Activated T-cell treated with anti-CD3 and anti-CD28 coated beads, Interleukin-2, amount 50 U/mL, for 72 hours (primary cell): ENCODE measurements at regions not wholly inside any gene's neighbourhood (a gene's known extent, or its start where the extent isn't known, plus 50 kb on each side); places are given as distances from the start of the nearest gene placed in this dataset.

ENCODE experiments used
- ATAC-seq, 2 donors: fragments of 150-1000 bp; cut with Tn5 transposase; replicated peaks in 1 of 2; 2 replicates each; pipeline ENCODE4 v1.10.0; 2021; ENCODE audit warnings: moderate library complexity in 2 of 2, mild to moderate bottlenecking in 1 of 2
- DNase-seq, 2 donors: peaks; one replicate each; pipeline ENCODE4 v3.0.0; 2021 to 2022; ENCODE audit warnings: mixed read lengths in 1 of 2
- H3K27ac Mint-ChIP-seq: one replicate; pipeline ENCODE4 v1.8.0; 2022; ENCODE audit warnings: mild to moderate bottlenecking, moderate library complexity, mixed read lengths
- H3K27me3 Mint-ChIP-seq: one replicate; pipeline ENCODE4 v1.8.0; 2022; ENCODE audit warnings: low read depth, mixed read lengths
- H3K36me3 Mint-ChIP-seq, 2 donors: one replicate each; pipeline ENCODE4 v1.8.0; 2022; ENCODE audit warnings: mixed read lengths in 2 of 2, mild to moderate bottlenecking in 1 of 2; ENCODE audit not compliant: insufficient read depth in 2 of 2
- H3K4me1 Mint-ChIP-seq: one replicate; pipeline ENCODE4 v1.8.0; 2022; ENCODE audit warnings: low read depth, mixed read lengths
- H3K4me3 Mint-ChIP-seq, 2 donors: one replicate each; pipeline ENCODE4 v1.8.0; 2022; ENCODE audit warnings: mild to moderate bottlenecking in 2 of 2, mixed read lengths in 2 of 2, moderate library complexity in 2 of 2
- H3K9me3 Mint-ChIP-seq, 2 donors: one replicate each; pipeline ENCODE4 v1.8.0; 2022; ENCODE audit warnings: mixed read lengths in 2 of 2

DNA sequence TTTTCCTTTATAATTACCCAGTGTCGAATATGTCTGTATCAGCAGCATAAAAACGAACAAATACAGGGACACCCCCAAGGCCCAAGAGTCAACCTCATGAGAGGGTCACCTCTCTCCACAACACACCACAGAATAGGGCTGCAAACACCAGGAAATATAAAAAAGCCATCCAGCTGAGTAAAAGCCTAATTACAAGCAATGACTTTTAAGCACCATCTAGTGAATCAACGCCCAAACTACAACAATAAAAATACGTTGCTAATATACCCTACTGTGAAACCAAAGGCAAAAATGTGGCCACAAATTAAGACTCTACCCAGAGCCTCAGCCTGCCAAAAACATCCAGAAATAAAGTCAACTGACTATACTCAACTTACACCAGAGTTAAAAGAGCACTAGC lies 817.9 kb upstream of the NEGR1 start:
- no peak overlapping the region for H3K27ac Mint-ChIP-seq
- DNase-seq (no peak), ATAC-seq (no peak)
- no peak overlapping the region for H3K4me3 Mint-ChIP-seq
- peaks cover 2 to 14% of the 10 kb centered on the region in 2 donors for H3K9me3 Mint-ChIP-seq
- no peaks in the 10 kb centered on the region for H3K27me3 Mint-ChIP-seq
- H3K4me1 Mint-ChIP-seq = no peaks in the 10 kb centered on the region
- H3K36me3 Mint-ChIP-seq = peaks cover 2 to 3% of the 10 kb centered on the region in 2 donors

- H3K9me3 Mint-ChIP-seq = peaks cover 4 to 10% of the 10 kb centered on the region in 2 donors
- no peak for DNase-seq
- H3K27ac Mint-ChIP-seq = no peak overlapping the region
- no peaks in the 10 kb centered on the region for H3K27me3 Mint-ChIP-seq
- no peak overlapping the region for H3K4me3 Mint-ChIP-seq
- peaks cover 0 to 1% of the 10 kb centered on the region in 2 donors for H3K36me3 Mint-ChIP-seq
- no peaks in the 10 kb centered on the region for H3K4me1 Mint-ChIP-seq
- ATAC-seq = no peak
These were observed 815.6 kb upstream of the NEGR1 start for GRCh38 chr1:73097917-73098316.

DNA sequence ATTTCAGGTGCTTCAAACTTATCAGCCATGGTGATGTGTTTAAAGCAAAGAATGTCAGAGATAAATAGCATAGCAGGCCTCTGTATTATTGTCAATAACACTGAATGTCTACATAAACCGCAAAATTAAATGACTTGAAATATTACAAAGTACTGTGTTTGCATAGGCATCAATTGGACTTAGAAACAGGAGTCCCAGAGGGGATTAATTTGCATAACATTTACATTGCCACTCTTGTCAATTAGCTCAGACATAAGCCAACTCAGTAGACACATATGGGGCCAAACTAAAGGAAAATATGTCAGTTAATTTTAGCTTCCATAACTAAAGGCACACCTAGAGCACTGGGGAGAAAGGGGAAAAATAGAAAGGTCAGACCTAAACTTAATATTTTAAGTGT lies 814.5 kb upstream of the NEGR1 start:
- DNase-seq (no peak), ATAC-seq (no peak)
- Mint-ChIP-seq H3K27me3 (no peaks in the 10 kb centered on the region), H3K36me3 (peaks cover 0 to 1% of the 10 kb centered on the region in 2 donors), H3K27ac (no peak overlapping the region), H3K9me3 (peaks cover 7% of the 10 kb centered on the region in 2 donors), H3K4me1 (no peaks in the 10 kb centered on the region), H3K4me3 (no peak overlapping the region)

DNA sequence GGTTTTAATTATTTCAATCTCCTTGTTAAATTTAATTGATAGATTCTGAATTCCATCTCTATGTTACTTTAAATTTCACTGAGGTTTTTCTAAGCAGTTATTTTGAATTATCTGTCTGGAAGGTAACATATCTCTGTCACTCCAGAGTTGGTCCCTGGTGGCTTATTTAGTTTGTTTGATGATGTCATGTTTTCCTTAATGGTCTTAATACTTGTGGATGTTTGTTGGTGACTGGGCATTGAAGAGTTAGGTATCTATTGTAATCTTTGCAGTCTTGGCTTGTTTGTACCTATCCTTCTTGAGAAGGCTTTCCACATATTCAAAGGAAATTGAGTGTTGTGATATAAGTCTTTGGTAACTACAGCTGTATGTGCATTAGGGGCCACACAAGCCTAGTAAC lies 810.0 kb upstream of the NEGR1 start:
- Mint-ChIP-seq H3K27me3 (no peaks in the 10 kb centered on the region), H3K4me3 (no peak overlapping the region), H3K36me3 (no peaks in the 10 kb centered on the region), H3K27ac (no peak overlapping the region), H3K9me3 (peaks cover 8 to 18% of the 10 kb centered on the region in 2 donors), H3K4me1 (no peaks in the 10 kb centered on the region)
- ATAC-seq (no peak), DNase-seq (no peak)

- Mint-ChIP-seq H3K27ac (no peak overlapping the region), H3K27me3 (no peaks in the 10 kb centered on the region), H3K4me1 (no peaks in the 10 kb centered on the region), H3K36me3 (peaks cover 2% of the 10 kb centered on the region in 2 donors), H3K4me3 (no peak overlapping the region), H3K9me3 (peaks cover 2 to 6% of the 10 kb centered on the region in 2 donors)
- ATAC-seq = no peak
- no peak for DNase-seq
These were observed 784.5 kb upstream of the NEGR1 start for GRCh38 chr1:73066866-73067265.

GRCh38 chr1:73065339-73066041 lies 783.2 kb upstream of the NEGR1 start:
- Mint-ChIP-seq H3K27me3 (no peaks in the 10 kb centered on the region), H3K27ac (no peak overlapping the region), H3K36me3 (no peaks in the 10 kb centered on the region), H3K4me1 (no peaks in the 10 kb centered on the region), H3K4me3 (no peak overlapping the region), H3K9me3 (peaks cover 6 to 9% of the 10 kb centered on the region in 2 donors)
- ATAC-seq (no peak), DNase-seq (no peak)

DNA sequence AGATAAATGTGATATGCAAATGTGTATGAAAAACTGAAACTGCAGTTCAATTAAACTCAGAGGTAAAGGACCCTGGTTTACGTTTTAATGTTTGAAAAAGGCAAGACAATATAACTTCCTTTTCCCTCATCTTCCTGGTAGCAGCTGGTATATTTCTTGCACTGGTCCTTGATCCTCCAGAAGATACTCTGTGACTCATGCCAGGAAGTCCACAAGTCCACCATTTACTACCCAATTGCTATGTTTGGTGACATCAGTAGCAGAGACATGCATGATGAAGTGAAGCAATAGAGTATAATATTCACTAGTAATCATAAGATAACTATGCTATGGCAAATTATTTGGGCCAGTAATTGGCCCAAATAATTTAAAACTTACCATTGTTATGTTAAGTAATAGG lies 774.5 kb upstream of the NEGR1 start:
- Mint-ChIP-seq H3K27ac (no peak overlapping the region), H3K27me3 (no peaks in the 10 kb centered on the region), H3K4me3 (no peak overlapping the region), H3K36me3 (no peaks in the 10 kb centered on the region), H3K4me1 (no peaks in the 10 kb centered on the region), H3K9me3 (peaks cover 4 to 10% of the 10 kb centered on the region in 2 donors)
- no peak for DNase-seq
- no peak for ATAC-seq

GRCh38 chr1:73044241-73045036 lies 762.1 kb upstream of the NEGR1 start:
- DNase-seq = no peak
- no peak for ATAC-seq
- H3K36me3 Mint-ChIP-seq = no peaks in the 10 kb centered on the region
- peaks cover 5 to 7% of the 10 kb centered on the region in 2 donors for H3K9me3 Mint-ChIP-seq
- no peaks in the 10 kb centered on the region for H3K27me3 Mint-ChIP-seq
- no peak overlapping the region for H3K27ac Mint-ChIP-seq
- no peak overlapping the region for H3K4me3 Mint-ChIP-seq
- no peaks in the 10 kb centered on the region for H3K4me1 Mint-ChIP-seq

DNA sequence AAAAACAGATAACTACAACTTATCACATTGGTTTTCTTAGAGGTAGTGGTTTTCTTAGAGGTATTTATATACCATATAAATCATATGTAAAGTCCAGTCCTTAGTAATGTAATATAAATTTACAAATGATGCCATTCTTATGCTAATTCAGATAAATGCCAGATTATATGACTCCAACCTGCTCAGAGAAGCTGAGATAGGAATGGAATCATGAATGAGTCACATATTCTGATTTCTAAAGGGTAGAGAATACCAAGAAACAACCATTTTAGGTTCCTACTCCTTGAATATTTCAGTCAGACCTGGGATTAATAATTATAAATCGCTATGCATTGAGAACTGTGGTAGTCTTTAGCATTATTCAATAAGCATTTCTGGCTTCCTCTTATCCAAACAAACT lies 760.1 kb upstream of the NEGR1 start:
- Mint-ChIP-seq H3K36me3 (no peaks in the 10 kb centered on the region), H3K27ac (no peak overlapping the region), H3K4me3 (no peak overlapping the region), H3K27me3 (no peaks in the 10 kb centered on the region), H3K9me3 (peaks cover 6 to 9% of the 10 kb centered on the region in 2 donors), H3K4me1 (no peaks in the 10 kb centered on the region)
- DNase-seq = no peak
- no peak for ATAC-seq

- Mint-ChIP-seq H3K9me3 (peaks cover 6 to 7% of the 10 kb centered on the region in 2 donors), H3K36me3 (no peaks in the 10 kb centered on the region), H3K27me3 (no peaks in the 10 kb centered on the region), H3K4me3 (no peak overlapping the region), H3K27ac (no peak overlapping the region), H3K4me1 (no peaks in the 10 kb centered on the region)
- ATAC-seq (no peak), DNase-seq (no peak)
These were observed 758.5 kb upstream of the NEGR1 start for GRCh38 chr1:73040811-73041210.

GRCh38 chr1:73034271-73034670 lies 751.9 kb upstream of the NEGR1 start:
- no peak overlapping the region for H3K4me3 Mint-ChIP-seq
- H3K4me1 Mint-ChIP-seq = no peaks in the 10 kb centered on the region
- H3K9me3 Mint-ChIP-seq = peaks cover 4 to 6% of the 10 kb centered on the region in 2 donors
- ATAC-seq (no peak), DNase-seq (no peak)
- H3K36me3 Mint-ChIP-seq = no peaks in the 10 kb centered on the region
- H3K27ac Mint-ChIP-seq = no peak overlapping the region
- H3K27me3 Mint-ChIP-seq = no peaks in the 10 kb centered on the region

GRCh38 chr1:73033640-73034039 lies 751.3 kb upstream of the NEGR1 start:
- no peak overlapping the region for H3K27ac Mint-ChIP-seq
- no peak for DNase-seq
- no peak for ATAC-seq
- no peaks in the 10 kb centered on the region for H3K4me1 Mint-ChIP-seq
- H3K4me3 Mint-ChIP-seq = no peak overlapping the region
- H3K27me3 Mint-ChIP-seq = no peaks in the 10 kb centered on the region
- peaks cover 1 to 2% of the 10 kb centered on the region in 2 donors for H3K9me3 Mint-ChIP-seq
- H3K36me3 Mint-ChIP-seq = no peaks in the 10 kb centered on the region

GRCh38 chr1:73029571-73029970 lies 747.2 kb upstream of the NEGR1 start:
- H3K36me3 Mint-ChIP-seq = no peaks in the 10 kb centered on the region
- no peak overlapping the region for H3K27ac Mint-ChIP-seq
- ATAC-seq (no peak), DNase-seq (no peak)
- no peaks in the 10 kb centered on the region for H3K27me3 Mint-ChIP-seq
- H3K4me3 Mint-ChIP-seq = no peak overlapping the region
- no peaks in the 10 kb centered on the region for H3K4me1 Mint-ChIP-seq
- peaks cover 1 to 4% of the 10 kb centered on the region in 2 donors for H3K9me3 Mint-ChIP-seq
